ENCODE measurements at regions not wholly inside any gene's neighbourhood (a gene's known extent, or its start where the extent isn't known, plus 50 kb on each side); places are given as distances from the start of the nearest gene placed in this dataset.

DNA sequence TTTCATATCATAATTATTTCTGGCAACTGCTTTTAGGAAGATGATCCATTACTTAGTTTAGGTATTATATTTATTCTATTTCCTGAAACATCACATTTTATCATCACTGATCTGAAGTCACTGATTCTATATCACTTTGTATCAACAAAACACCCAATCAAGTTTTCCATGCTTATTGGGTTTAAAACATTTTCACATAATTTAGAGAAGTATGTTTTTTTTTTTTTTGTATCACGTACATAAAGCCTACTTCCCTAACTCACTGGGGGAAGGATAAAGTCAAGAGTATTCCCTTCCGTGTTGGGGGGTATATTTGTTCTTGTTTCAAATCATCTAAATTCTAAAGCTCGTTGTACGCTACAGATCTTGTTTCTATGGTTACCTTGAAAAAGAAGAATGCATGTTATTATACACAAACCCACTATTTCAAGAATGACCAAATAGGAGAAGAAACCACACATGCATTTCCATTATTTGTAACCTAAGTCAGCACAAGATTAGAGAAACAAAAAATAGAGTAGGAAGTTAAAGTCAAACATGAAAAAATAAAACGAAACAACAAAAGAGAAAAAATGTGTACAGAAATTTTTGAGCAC lies 637.2 kb upstream of the MIR17HG start:
- WGBS (ENCODE audit: low lambda C conversion rate, missing lambda C conversion rate), result 83% methylated on average over 5 of the region's 5 CpGs

DNA sequence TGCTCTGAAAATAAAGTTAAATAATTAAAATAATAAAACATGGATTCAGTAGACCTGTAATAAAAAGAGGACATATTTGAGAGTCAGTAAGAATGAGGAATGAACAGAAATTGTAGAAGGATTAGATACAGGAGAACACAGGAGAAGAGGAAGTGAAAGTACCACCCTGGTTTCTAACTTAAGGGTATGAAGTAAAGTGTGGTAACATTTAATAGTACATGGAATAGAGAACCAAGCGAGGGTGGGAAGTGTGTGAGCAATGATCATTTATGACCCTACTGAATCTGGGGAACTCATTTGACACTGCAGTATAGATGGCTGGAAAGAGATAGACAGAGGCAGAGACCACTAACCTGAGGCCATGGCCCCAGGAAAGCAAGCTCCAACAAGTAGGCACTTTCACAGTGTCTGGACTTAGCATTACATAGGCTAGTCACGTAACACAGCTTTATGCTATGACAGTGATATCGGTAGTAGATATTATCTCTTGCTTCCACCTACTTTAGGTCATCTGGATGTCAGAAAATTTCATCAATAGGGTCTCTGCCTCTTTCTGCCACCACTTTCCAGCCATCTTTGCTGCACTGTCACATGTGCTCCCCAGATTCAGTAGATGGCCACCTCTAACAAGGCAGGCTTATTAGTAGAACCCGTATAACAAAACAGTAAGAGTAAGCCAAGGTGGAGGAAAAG lies 633.9 kb upstream of the MIR17HG start:
- 90% methylated on average over 4 of the region's 4 CpGs for WGBS (ENCODE audit: low lambda C conversion rate, missing lambda C conversion rate)
- no peak overlapping the region for H3K4me2 ChIP-seq
- no peaks in the 10 kb centered on the region for H3K79me2 ChIP-seq
- no peaks in the 10 kb centered on the region for H3K9me3 ChIP-seq (ENCODE audit: low read depth)
- no peak overlapping the region for H2AFZ ChIP-seq
- H3K27ac ChIP-seq, result no peak overlapping the region
- no peaks in the 10 kb centered on the region for H4K20me1 ChIP-seq (ENCODE audit: insufficient read depth, poor library complexity, severe bottlenecking)
- no peak for DNase-seq (ENCODE audit: low spot score)
- TF ChIP-seq, protein P1, sequence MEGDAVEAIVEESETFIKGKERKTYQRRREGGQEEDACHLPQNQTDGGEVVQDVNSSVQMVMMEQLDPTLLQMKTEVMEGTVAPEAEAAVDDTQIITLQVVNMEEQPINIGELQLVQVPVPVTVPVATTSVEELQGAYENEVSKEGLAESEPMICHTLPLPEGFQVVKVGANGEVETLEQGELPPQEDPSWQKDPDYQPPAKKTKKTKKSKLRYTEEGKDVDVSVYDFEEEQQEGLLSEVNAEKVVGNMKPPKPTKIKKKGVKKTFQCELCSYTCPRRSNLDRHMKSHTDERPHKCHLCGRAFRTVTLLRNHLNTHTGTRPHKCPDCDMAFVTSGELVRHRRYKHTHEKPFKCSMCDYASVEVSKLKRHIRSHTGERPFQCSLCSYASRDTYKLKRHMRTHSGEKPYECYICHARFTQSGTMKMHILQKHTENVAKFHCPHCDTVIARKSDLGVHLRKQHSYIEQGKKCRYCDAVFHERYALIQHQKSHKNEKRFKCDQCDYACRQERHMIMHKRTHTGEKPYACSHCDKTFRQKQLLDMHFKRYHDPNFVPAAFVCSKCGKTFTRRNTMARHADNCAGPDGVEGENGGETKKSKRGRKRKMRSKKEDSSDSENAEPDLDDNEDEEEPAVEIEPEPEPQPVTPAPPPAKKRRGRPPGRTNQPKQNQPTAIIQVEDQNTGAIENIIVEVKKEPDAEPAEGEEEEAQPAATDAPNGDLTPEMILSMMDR (IDR thresholded peaks at IDR 0.05; ENCODE audit: poor library complexity), result no peak
- TF ChIP-seq EZH2phosphoT487 (IDR thresholded peaks at IDR 0.05; ENCODE audit: low read depth, severe bottlenecking, unreplicated experiment) (no peak), EZH2 (IDR thresholded peaks at IDR 0.05; ENCODE audit: borderline replicate concordance) (no peak)
- H3K36me3 ChIP-seq (replicated peaks; ENCODE audit: insufficient read depth, low read depth), result no peaks in the 10 kb centered on the region
- no peak overlapping the region for H3K4me3 ChIP-seq
- peaks cover 14% of the 10 kb centered on the region for H3K4me1 ChIP-seq (ENCODE audit: insufficient read depth)
- no peaks in the 10 kb centered on the region for H3K9me2 ChIP-seq (replicated peaks; ENCODE audit: insufficient read depth)
- H3K27me3 ChIP-seq, result no peaks in the 10 kb centered on the region

More for the DNA sequence above, 637.2 kb upstream of the MIR17HG start:
- Histone ChIP-seq H2AFZ (no peak overlapping the region), H3K4me1 (ENCODE audit: insufficient read depth) (no peaks in the 10 kb centered on the region), H3K9me3 (ENCODE audit: low read depth) (no peaks in the 10 kb centered on the region), H3K79me2 (no peaks in the 10 kb centered on the region), H4K20me1 (ENCODE audit: insufficient read depth, poor library complexity, severe bottlenecking) (no peaks in the 10 kb centered on the region), H3K27ac (no peak overlapping the region), H3K4me3 (no peak overlapping the region), H3K9me2 (replicated peaks; ENCODE audit: insufficient read depth) (no peaks in the 10 kb centered on the region), H3K27me3 (no peaks in the 10 kb centered on the region), H3K36me3 (replicated peaks; ENCODE audit: insufficient read depth, low read depth) (no peaks in the 10 kb centered on the region), H3K4me2 (no peak overlapping the region)
- DNase-seq (ENCODE audit: low spot score), result no peak
- TF ChIP-seq, protein P1 (IDR thresholded peaks at IDR 0.05; ENCODE audit: poor library complexity), result no peak
- TF ChIP-seq EZH2 (IDR thresholded peaks at IDR 0.05; ENCODE audit: borderline replicate concordance) (no peak), EZH2phosphoT487 (IDR thresholded peaks at IDR 0.05; ENCODE audit: low read depth, severe bottlenecking, unreplicated experiment) (no peak)

DNA sequence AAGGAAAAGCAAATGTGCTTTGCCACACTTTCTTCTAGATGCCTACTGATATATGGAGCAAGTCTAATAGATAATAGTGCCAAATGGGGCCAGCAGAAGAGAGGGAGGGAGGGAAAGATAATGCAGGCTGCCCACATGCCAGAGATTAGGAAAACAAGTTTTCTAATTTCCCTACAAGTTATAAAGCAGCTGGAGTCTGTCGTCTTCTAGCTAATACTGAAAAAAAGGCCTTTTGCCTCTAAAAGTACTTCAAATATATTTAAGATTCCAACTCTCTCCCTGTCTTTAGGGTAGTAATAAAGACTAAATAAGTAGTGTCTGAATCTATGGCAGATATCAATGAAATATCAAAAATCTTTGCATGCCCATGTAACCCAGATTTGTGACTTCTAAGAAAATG lies 632.0 kb upstream of the MIR17HG start:
- H3K27me3 ChIP-seq, result no peaks in the 10 kb centered on the region
- H3K9me3 ChIP-seq (ENCODE audit: low read depth), result no peaks in the 10 kb centered on the region
- H3K4me3 ChIP-seq, result no peak overlapping the region
- WGBS (ENCODE audit: low lambda C conversion rate, missing lambda C conversion rate), result 65% methylated on average over 1 of the region's 1 CpG
- H3K9me2 ChIP-seq (replicated peaks; ENCODE audit: insufficient read depth), result no peaks in the 10 kb centered on the region
- no peaks in the 10 kb centered on the region for H4K20me1 ChIP-seq (ENCODE audit: insufficient read depth, poor library complexity, severe bottlenecking)
- no peak for DNase-seq (ENCODE audit: low spot score)
- no peak for TF ChIP-seq EZH2 (IDR thresholded peaks at IDR 0.05; ENCODE audit: borderline replicate concordance)
- TF ChIP-seq, protein P1 (IDR thresholded peaks at IDR 0.05; ENCODE audit: poor library complexity), result no peak
- TF ChIP-seq EZH2phosphoT487 (IDR thresholded peaks at IDR 0.05; ENCODE audit: low read depth, severe bottlenecking, unreplicated experiment), result no peak
- H2AFZ ChIP-seq, result no peak overlapping the region
- no peaks in the 10 kb centered on the region for H3K79me2 ChIP-seq
- peaks cover 14% of the 10 kb centered on the region for H3K4me1 ChIP-seq (ENCODE audit: insufficient read depth)
- H3K4me2 ChIP-seq, result no peak overlapping the region
- H3K27ac ChIP-seq, result no peak overlapping the region
- H3K36me3 ChIP-seq (replicated peaks; ENCODE audit: insufficient read depth, low read depth), result no peaks in the 10 kb centered on the region
